VCaP (cell line): ENCODE measurements at regions not wholly inside any gene's neighbourhood (a gene's known extent, or its start where the extent isn't known, plus 50 kb on each side); places are given as distances from the start of the nearest gene placed in this dataset.

Source experiments
- H3K27ac ChIP-seq: fragments of 450-650 bp; 2 replicates; pipeline ENCODE4 v1.5.1; 2017
- TF ChIP-seq, protein P1 (sequence below): fragments of 450-650 bp; conservative IDR thresholded peaks from 2 replicates; pipeline ENCODE4 v1.5.1; 2017; ENCODE audit warnings: mild to moderate bottlenecking, moderate library complexity

DNA sequence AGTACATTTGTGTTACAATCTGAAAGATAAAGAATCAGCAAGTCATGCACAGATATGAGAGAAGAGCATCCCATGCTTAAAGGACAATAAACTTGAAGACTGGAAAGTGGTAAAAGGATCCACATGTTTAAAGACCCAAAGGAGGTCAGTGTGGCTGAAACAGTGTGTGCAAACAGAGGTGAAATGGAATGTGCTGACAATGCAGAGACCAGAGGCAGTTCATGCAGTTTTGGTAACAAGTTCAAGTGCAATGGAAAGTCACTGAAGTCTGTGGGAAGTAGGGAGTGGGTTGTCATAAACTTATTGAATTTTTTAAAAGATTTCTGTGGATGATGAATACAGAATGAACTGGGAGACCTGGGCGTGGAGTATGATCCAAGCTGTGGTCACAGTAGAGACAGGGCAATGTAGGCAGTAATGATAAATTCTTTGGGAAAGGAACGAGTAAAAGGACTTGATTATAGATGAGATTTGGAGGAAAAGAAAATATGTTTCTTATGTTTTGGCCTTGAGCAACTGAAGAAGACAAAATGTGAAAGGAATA lies 408.0 kb downstream of the HGF start:
- no peak overlapping the region for H3K27ac ChIP-seq
- TF ChIP-seq, protein P1, sequence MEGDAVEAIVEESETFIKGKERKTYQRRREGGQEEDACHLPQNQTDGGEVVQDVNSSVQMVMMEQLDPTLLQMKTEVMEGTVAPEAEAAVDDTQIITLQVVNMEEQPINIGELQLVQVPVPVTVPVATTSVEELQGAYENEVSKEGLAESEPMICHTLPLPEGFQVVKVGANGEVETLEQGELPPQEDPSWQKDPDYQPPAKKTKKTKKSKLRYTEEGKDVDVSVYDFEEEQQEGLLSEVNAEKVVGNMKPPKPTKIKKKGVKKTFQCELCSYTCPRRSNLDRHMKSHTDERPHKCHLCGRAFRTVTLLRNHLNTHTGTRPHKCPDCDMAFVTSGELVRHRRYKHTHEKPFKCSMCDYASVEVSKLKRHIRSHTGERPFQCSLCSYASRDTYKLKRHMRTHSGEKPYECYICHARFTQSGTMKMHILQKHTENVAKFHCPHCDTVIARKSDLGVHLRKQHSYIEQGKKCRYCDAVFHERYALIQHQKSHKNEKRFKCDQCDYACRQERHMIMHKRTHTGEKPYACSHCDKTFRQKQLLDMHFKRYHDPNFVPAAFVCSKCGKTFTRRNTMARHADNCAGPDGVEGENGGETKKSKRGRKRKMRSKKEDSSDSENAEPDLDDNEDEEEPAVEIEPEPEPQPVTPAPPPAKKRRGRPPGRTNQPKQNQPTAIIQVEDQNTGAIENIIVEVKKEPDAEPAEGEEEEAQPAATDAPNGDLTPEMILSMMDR = no peak

DNA sequence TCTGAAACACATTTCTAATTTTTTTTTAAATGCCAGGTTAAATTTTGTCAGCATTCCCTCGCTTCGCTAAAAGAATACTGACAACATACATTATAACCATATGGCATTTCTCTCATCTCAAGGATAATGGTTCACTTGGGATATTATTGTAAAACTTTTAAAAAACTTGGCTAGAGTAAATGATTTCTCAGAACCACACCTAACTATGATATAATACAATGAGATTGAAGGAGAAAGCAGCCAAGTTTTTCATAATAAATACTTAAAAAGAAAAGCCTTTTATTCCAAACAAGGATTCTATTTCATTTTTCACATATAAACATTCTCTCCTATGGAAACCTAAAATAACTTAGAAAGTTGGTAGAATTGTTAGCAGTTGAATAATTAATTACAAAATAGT lies 413.9 kb downstream of the HGF start:
- TF ChIP-seq, protein P1 = no peak
- no peak overlapping the region for H3K27ac ChIP-seq

DNA sequence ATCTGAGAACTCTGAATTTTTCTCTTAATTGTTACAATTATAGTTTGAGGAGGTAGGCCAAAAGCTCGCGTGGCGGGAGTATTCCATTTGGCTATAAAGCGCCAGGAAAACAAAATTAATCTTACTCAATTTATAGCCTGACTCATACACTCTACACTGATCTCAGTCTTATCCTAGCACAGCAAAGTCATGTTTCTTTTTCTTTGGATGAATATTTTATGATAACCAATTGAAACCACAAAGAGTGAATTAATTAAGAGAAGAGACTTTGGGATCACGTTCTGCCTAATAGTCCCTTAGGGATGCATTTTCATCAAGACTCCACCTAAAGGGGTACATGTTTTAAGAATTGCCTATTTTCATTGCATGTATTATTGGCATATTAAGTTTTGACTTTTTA lies 420.8 kb downstream of the HGF start:
- TF ChIP-seq, protein P1 = no peak

DNA sequence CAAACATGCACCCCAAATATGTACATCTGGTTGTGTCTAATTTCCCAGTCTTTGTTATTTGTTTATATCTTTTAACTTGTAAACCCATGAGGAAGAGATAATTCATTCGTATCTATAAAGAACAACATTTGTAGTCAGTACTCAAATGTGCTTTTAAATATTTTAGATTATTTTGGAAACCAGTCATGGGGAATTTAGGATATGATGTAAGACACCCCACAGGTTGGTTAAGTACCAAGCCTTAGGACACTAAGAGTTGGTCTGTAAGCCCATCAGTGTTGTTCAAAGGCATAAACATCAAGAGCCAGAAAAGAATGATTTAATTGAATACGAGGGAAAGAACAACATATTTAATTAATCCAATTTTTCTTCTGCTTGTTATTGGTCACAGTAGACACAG lies 421.1 kb upstream of the SEMA3C start:
- no peak overlapping the region for H3K27ac ChIP-seq
- TF ChIP-seq, protein P1 = no peak

More for the DNA sequence above, 420.8 kb downstream of the HGF start:
- no peak overlapping the region for H3K27ac ChIP-seq

DNA sequence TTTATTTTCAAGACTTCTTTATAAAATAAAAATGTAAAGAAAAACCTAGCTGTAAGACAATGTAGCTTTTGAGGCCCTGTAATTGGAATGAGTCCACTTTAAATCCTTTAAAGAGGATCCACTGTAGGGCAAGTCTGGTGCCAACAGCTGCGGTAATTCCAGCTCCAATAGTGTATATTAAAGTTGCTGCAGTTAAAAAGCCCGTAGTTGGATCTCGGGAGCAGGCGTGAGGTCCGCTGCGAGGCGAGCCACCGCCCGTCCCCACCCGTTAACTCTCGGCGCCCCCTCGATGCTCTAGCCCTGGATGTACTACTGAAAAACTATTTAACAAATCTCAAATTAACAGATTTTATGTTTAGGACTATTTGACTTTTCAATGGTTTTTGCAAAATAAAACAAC lies 414.7 kb upstream of the SEMA3C start:
- H3K27ac ChIP-seq = no peak overlapping the region
- TF ChIP-seq, protein P1 = no peak

DNA sequence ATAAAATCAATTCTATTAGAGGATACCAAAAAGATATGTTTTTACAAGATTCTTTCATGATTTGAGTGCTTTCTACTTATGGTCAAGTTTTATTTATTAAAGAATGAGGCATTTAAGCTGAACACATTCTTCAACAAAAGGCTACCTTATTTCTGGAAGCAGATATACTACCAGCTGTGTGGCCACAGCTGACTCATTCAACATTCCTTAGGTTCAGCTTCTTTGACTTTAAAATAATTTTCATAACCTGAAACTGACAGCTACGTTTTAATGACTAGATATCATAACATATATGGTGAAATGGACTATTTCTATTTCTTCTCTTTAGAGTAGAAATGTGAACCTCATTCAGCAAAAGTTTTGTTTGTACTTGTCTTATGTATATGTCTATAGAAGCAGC lies 414.2 kb upstream of the SEMA3C start:
- no peak overlapping the region for H3K27ac ChIP-seq
- TF ChIP-seq, protein P1 = no peak

DNA sequence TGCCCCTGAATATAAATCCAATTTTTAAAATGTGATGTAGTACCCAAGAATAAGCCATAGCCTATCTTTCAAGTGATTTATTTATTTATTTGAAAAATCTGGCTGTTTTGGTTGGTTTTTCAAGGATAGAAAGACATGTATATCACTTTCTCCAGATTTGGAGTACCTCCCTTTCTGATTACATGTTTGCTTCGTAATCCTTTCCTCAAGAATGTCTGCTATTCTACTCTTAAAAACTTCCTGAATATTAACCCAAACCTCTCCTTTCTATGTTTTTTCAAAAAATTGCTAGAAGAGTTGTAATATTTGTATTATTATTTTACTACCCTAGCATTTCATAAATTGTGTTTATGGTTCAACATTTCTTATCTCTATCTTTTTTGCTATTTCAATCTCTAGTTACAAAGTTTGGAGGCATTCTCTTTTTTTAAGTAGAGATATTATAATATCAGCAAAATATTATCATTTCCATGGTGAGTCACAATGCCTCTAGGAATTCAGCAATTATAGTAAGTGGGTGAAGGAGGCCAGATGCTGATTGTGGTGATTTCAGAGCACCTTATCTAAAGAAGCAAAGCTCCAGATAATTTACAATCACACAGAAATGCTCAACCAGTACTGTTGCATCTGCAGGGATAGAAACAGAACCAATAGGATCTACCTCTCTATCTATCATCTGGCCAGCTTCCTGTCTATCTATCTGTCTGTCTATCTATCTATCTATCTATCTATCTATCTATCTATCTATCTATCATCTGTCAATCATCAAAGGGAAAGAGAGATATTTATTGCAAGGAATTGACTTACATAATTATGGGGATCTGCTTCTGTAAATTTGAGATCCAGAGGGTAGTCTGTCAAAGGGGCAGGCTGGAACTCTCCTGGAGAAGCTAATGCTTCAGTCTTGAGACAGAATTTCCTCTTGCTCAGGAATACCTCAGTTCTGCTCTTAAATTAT lies 412.5 kb upstream of the SEMA3C start:
- TF ChIP-seq, protein P1 = no peak
- no peak overlapping the region for H3K27ac ChIP-seq
